GM12874 (cell line): ENCODE measurements at regions not wholly inside any gene's neighbourhood (a gene's known extent, or its start where the extent isn't known, plus 50 kb on each side); places are given as distances from the start of the nearest gene placed in this dataset.

Experiments
- TF ChIP-seq, protein P1 (sequence below): IDR thresholded peaks from 2 replicates; pipeline ENCODE4 v1.5.1; 2011; ENCODE audit warnings: low read depth, mild to moderate bottlenecking, control low read depth, low read length, moderate library complexity; ENCODE audit not compliant: insufficient read depth

DNA sequence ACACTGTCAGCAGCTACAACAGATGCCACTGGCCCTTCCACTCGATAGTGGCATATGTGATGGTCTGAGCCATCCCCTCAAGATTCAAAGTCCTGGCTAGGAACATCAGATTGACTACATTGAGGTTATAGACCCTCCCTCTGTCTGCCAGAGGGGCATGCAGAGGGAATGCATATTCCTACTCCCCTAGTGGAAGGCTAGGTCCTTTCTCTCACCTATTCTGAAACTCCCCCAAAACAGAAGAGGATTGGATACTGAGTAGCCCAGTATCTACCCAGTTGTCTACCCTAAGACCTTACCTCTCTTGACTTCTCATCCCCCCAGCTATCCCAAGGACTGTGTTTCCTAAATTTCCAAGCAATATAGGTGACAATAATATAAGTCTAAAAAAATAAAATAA lies 78.5 kb upstream of the PDE4D start:
- TF ChIP-seq, protein P1, sequence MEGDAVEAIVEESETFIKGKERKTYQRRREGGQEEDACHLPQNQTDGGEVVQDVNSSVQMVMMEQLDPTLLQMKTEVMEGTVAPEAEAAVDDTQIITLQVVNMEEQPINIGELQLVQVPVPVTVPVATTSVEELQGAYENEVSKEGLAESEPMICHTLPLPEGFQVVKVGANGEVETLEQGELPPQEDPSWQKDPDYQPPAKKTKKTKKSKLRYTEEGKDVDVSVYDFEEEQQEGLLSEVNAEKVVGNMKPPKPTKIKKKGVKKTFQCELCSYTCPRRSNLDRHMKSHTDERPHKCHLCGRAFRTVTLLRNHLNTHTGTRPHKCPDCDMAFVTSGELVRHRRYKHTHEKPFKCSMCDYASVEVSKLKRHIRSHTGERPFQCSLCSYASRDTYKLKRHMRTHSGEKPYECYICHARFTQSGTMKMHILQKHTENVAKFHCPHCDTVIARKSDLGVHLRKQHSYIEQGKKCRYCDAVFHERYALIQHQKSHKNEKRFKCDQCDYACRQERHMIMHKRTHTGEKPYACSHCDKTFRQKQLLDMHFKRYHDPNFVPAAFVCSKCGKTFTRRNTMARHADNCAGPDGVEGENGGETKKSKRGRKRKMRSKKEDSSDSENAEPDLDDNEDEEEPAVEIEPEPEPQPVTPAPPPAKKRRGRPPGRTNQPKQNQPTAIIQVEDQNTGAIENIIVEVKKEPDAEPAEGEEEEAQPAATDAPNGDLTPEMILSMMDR, result no peak

DNA sequence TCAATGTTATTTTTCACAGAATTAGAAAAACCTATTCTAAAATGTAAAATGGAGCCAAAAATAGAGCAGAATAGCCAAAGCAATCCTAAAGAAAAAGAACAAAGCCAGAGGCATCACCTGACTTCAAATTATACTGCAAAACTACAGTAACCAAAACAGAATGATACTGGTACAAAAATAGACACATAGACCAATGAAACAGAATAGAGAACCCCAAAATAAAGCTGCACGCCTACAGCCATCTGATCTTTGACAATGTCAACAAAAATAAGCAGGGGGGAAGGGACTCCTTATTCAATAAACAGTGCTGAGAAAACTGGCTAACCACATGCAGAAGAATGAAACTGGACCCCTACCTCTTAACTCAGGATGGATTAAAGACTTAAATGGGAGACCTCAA lies 65.8 kb upstream of the PDE4D start:
- TF ChIP-seq, protein P1, result no peak

DNA sequence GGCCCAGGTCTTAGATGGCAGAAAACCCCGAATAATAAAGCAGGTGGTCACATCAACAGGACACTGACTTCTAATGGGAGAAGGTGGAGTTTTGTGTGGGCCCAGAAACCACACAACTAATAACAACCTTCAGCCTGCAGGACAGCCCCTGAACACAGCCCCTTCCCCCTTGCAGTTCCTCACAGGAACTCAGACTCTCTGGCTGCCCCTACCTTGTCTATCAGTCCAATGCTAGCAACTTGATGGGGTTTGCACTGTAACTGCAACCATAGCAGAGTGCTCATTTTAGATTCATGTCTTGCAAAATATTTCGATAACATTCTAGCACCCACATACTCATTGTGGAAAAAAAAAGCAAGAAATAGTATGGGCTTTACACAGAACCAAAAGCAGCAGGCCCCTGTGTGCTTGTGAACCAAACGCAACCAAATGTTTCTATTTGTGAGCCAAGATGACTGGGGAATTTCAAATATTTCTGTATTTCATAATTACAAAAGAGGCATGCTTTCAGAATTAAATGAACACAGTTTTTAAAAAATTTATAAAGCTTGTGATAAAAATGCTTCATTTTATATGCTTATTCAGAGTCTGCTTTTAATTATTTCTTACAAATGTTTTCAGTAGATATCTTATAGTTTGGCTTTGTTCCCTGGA lies 62.7 kb upstream of the PDE4D start:
- TF ChIP-seq, protein P1, result no peak

DNA sequence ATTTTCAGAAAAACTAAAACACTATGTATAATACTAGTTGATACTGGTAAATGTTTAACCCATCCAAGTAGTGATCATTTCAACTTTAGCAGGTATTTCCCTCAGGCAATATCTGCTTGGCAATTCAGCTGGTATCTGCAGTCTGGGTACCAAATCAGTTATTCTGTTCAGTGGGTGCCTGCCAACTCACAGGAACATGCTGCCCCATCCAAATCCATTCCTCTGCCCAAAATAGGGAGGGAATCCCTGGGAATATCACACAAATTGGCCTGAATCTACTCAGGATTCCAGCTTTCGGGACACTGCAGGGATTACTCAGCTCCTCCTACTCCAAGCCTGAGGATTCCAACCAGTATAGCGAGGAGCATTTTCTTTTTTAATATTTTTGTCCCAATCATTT lies 61.7 kb upstream of the PDE4D start:
- TF ChIP-seq, protein P1, result no peak

DNA sequence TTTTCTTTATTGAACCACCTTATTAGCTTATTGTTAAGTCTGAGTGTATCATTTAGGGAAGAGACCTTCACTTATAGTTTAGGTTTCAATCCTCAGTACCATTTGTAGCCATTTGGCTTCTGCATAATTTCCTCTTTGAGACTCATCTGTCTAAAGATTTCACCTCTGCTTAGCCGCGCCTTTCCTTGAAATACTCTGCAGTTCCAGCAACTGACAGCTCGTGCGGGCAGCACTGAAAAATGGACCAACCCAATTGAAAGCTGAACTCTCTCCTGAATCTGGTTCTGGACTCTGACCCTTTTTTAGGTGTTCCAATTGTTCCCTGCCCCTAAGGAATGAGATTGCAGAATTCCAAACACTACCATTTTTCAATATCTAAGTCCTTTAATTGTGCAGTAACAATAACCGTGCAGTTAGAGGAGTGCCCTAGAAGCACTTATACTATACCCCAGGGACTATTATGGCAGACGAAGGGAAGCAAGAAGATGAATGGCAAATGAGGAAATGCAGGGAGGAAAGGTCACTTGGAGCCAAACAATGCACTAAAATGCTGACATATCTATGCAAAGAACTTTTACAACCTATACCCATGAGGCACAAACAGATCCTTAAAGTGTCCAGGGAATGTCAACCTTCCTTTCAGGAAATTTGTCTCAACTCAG lies 50.1 kb upstream of the PDE4D start:
- TF ChIP-seq, protein P1, result no peak
